Heart right ventricle (tissue), 16 donors: ENCODE measurements at regions not wholly inside any gene's neighbourhood (a gene's known extent, or its start where the extent isn't known, plus 50 kb on each side); places are given as distances from the start of the nearest gene placed in this dataset.

Experiments used
- ATAC-seq, 8 donors: fragments of 200-7000 bp; cut with Tn5 transposase; one replicate each; pipeline ENCODE4 v1.9.1; 2020; ENCODE audit warnings: mild to moderate bottlenecking in 8 of 8, moderate library complexity in 8 of 8, moderate number of reproducible peaks in 1 of 8
- DNase-seq, 2 donors: peaks; one replicate each; pipeline ENCODE4 v3.0.0-alpha.2; 2020
- H3K27ac ChIP-seq, 10 donors: fragments of 200-600 bp; sonication (generic) in 2 of 10; one replicate each; pipeline versions ENCODE4 v1.5.0 to v1.8.0; 2020 to 2022; ENCODE audit warnings: mild to moderate bottlenecking in 3 of 10
- H3K27me3 ChIP-seq, 7 donors: fragments of 200-600 bp; one replicate each; pipeline ENCODE4 v1.8.0; 2021 to 2022; ENCODE audit warnings: mild to moderate bottlenecking in 2 of 7
- H3K36me3 ChIP-seq, 9 donors: fragments of 200-600 bp; sonication (generic) in 1 of 9; one replicate each; pipeline versions ENCODE4 v1.5.0 to v1.8.0; 2020 to 2022; ENCODE audit warnings: mild to moderate bottlenecking in 2 of 9
- H3K4me1 ChIP-seq, 9 donors: fragments of 200-600 bp; sonication (generic) in 1 of 9; one replicate each; pipeline versions ENCODE4 v1.5.0 to v1.8.0; 2020 to 2022; ENCODE audit warnings: mild to moderate bottlenecking in 4 of 9
- H3K4me3 ChIP-seq, 10 donors: fragments of 200-600 bp; sonication (generic) in 2 of 10; one replicate each; pipeline versions ENCODE4 v1.5.0 to v1.8.0; 2020 to 2022; ENCODE audit warnings: mild to moderate bottlenecking in 7 of 10, moderate library complexity in 2 of 10
- H3K9me3 ChIP-seq, 11 donors: fragments of 200-600 bp in 10 of 11; sonication (generic) in 2 of 11; one replicate each; pipeline versions ENCODE4 v1.5.0 to v1.8.0; 2013 to 2022; ENCODE audit warnings: mild to moderate bottlenecking in 2 of 11, control low read depth in 1 of 11, moderate library complexity in 1 of 11
- WGBS, 2 donors: extraction: QIAGEN DNeasy Blood & Tissue Kit; methylation state at CpG; one replicate each; pipeline ENCODE4 v1.1.7; 2013; ENCODE audit warnings: inconsistent platforms in 1 of 2; 5-methylcytosine and 5-hydroxymethylcytosine counted together
- intact Hi-C, 10 donors: fragments of 100-400 bp; cut with DNase I; formaldehyde crosslinking; loops; one replicate each; pipeline versions ENCODE4 v1.11.1 to v1.14.2; 2022
- TF ChIP-seq, protein P1 (sequence below), 9 donors: fragments of 200-600 bp; sonication (generic) in 2 of 9; IDR thresholded peaks; one replicate each; pipeline versions ENCODE4 v1.5.0 to v1.8.0; 2021 to 2022; ENCODE audit warnings: antibody characterized with exemption in 9 of 9, mild to moderate bottlenecking in 5 of 9, moderate library complexity in 1 of 9
- donor health status: Arrhythmogenic right ventricular cardiomyopathy.
- donor health status: ischemic (EF 13 %, LVEDD 7.1; RV severe dilation, severe dysfunction).
- donor health status: healthy with polysubstance abuse.
- donor health status: DM: no; HTN: yes; CAD: no.
- donor health status: DM: no; HTN: no; CAD: no.
- donor health status: ischemic (EF 25% LVEDD 6.9; RV normal size, moderate dysfunction).
- donor health status: ischemic (EF 25% LVEDD 5.7; RV mildly dilated, moderate dysfunction).
- donor health status: healthy.
- donor health status: DM: yes; HTN: yes; CAD: no.
- donor health status: Ischemic cardiomyopathy.
- donor health status: ischemic (EF 35%, LVEDD 5.7; RV mildly dilated, moderate dysfunction).
- donor health status: nonischemic (EF 11% LVEDD 7.7; RV severe dilation, severe dysfunction).
- donor health status: DM: yes; HTN: yes; CAD: no.
- donor health status: PGD.
- donor health status: ischemic (EF 29% LVEDD 5.4; RV normal size, mild dysfunction).
- donor health status: nonischemic (EF 23%, LVEDD 6.1; RV moderate dilation, normal function).

DNA sequence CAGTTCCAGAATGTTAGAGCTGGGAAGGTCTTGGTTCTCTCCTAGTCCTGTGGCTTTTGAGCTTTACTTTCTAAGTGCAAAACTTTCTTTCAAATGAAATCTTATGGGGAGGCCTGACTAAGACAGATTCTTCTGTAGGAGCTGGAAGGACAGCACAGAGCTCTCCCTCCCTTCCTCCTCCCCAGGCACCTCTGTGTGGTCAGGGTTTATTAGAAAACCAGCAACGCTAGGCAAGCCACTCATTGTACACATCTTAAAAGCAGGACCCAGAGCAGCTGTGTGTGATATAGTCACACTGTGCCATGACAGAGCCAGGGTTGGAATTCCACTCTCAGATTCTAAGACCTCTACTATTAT, 241.1 kb upstream of the RAB4A start:
- Histone ChIP-seq H3K4me3 (no peak overlapping the region), H3K27ac (no peak overlapping the region), H3K9me3 (no peaks in the 10 kb centered on the region), H3K4me1 (peaks cover 0 to 74% (median 10%) of the 10 kb centered on the region in 9 donors), H3K36me3 (no peaks in the 10 kb centered on the region), H3K27me3 (no peaks in the 10 kb centered on the region)
- 94 to 100% methylated on average over 1 of the region's 1 CpG for WGBS, 2 donors
- TF ChIP-seq, protein P1, sequence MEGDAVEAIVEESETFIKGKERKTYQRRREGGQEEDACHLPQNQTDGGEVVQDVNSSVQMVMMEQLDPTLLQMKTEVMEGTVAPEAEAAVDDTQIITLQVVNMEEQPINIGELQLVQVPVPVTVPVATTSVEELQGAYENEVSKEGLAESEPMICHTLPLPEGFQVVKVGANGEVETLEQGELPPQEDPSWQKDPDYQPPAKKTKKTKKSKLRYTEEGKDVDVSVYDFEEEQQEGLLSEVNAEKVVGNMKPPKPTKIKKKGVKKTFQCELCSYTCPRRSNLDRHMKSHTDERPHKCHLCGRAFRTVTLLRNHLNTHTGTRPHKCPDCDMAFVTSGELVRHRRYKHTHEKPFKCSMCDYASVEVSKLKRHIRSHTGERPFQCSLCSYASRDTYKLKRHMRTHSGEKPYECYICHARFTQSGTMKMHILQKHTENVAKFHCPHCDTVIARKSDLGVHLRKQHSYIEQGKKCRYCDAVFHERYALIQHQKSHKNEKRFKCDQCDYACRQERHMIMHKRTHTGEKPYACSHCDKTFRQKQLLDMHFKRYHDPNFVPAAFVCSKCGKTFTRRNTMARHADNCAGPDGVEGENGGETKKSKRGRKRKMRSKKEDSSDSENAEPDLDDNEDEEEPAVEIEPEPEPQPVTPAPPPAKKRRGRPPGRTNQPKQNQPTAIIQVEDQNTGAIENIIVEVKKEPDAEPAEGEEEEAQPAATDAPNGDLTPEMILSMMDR (IDR thresholded peaks at IDR 0.05) = no peak
- intact Hi-C loops = no loop called here
- no peak for DNase-seq
- no peak for ATAC-seq

DNA sequence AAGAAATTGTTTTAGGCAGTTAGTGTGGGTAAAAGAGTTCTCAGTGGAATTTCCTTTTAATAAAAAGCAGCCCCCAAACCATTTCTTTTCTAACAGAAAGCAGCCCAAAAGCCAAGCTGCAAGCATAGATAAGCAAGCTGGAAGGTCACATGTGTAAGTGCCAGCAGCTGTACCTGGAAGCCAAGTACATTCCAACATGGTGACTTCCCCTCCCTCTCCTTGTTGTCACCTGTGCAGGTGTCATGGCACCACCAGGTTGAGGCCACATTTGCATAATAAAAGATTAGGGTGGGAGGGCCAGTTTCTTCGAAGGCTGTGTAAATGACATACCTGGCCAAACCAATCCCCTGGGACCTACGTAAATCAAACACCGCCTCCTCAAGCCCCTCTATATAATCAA, 240.3 kb upstream of the RAB4A start:
- TF ChIP-seq, protein P1 (IDR thresholded peaks at IDR 0.05) = no peak
- H3K27me3 ChIP-seq = no peaks in the 10 kb centered on the region
- ATAC-seq (no peak), DNase-seq (no peak)
- 80 to 89% methylated on average over 3 of the region's 3 CpGs for WGBS, 2 donors
- peaks cover 0 to 74% (median 10%) of the 10 kb centered on the region in 9 donors for H3K4me1 ChIP-seq
- intact Hi-C loops = no loop called here
- no peak overlapping the region for H3K4me3 ChIP-seq
- H3K27ac ChIP-seq = no peak overlapping the region
- no peaks in the 10 kb centered on the region for H3K36me3 ChIP-seq
- no peaks in the 10 kb centered on the region for H3K9me3 ChIP-seq

DNA sequence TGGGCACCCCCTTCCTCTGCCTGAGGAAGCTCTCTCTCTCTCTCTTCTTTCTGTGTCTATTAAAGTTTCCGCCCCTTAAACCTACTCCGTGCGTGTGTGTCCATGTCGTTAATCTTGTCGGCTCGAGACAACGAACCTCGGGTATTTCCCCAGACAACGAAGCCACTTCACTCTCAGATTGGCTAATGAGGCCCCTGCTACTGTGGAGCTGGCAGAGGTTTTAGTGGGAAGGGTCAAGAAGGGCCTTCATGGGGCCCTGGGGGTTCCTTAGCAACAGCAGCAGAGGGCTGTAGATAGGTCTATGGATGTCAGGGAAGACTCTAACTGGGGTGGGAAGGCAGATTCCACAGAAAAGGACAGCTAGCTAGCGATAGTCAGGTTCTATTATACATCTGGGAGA, 239.8 kb upstream of the RAB4A start:
- Histone ChIP-seq H3K27me3 (no peaks in the 10 kb centered on the region), H3K4me1 (peaks cover 0 to 74% (median 10%) of the 10 kb centered on the region in 9 donors), H3K4me3 (no peak overlapping the region), H3K27ac (no peak overlapping the region), H3K9me3 (no peaks in the 10 kb centered on the region), H3K36me3 (no peaks in the 10 kb centered on the region)
- 78 to 82% methylated on average over 10 of the region's 10 CpGs for WGBS, 2 donors
- DNase-seq = no peak
- no peak for ATAC-seq
- TF ChIP-seq, protein P1 (IDR thresholded peaks at IDR 0.05) = no peak
- intact Hi-C loops = no loop called here

DNA sequence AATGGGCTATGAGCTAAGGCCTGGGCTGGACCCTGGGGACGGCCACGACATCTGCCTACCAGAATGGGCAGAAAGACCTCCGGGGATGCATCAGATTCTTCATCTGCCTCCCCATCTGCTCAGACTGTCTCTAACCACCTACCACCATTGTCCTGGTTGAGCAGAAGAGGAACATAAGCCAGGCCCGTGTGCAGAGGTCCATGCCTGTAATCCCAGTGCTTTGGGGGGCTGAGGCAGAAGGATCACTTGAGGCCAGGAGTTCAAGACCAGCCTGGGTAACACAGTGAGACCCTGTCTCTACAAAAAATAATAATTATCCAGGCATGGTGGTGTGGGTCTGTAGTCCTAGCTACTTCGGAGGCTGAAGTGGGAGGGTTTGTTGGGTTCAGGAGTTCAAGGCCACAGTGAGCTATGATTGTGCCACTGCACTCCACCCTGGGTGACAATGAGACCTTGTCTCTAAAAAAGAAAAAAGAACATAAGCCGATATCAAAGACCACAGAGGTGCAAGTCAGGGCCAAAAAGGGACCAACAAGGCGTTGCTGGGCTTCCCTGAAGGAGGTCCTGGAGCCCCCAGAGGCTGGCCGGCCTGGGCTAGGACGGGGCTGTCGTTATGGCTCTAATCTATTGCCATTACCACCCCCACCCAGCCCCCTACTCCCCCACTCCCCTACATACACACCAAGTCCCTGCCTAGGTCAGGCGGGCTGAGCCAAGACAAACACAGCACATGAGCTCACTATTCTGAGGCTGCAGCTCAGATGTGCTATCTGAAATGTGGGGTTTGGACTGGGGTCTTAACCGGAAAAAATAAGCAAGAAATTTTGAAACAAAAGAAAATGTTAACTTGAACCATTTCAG, 239.2 kb upstream of the RAB4A start:
- intact Hi-C loops = no loop called here
- WGBS, 2 donors = 73 to 74% methylated on average over 12 of the region's 12 CpGs
- no peak for ATAC-seq

More for the DNA sequence above, 239.2 kb upstream of the RAB4A start:
- TF ChIP-seq, protein P1 (IDR thresholded peaks at IDR 0.05) = no peak
- H3K9me3 ChIP-seq = no peaks in the 10 kb centered on the region
- H3K4me3 ChIP-seq = no peak overlapping the region
- peaks cover 0 to 2% (median 0%) of the 10 kb centered on the region in 7 donors for H3K27me3 ChIP-seq
- no peaks in the 10 kb centered on the region for H3K36me3 ChIP-seq
- H3K27ac ChIP-seq = peak overlapping the region in 1 of 10 donors; percentile 34
- peaks cover 0 to 74% (median 10%) of the 10 kb centered on the region in 9 donors for H3K4me1 ChIP-seq
- DNase-seq = no peak
